ENCODE measurements at regions not wholly inside any gene's neighbourhood (a gene's known extent, or its start where the extent isn't known, plus 50 kb on each side); places are given as distances from the start of the nearest gene placed in this dataset.

DNA sequence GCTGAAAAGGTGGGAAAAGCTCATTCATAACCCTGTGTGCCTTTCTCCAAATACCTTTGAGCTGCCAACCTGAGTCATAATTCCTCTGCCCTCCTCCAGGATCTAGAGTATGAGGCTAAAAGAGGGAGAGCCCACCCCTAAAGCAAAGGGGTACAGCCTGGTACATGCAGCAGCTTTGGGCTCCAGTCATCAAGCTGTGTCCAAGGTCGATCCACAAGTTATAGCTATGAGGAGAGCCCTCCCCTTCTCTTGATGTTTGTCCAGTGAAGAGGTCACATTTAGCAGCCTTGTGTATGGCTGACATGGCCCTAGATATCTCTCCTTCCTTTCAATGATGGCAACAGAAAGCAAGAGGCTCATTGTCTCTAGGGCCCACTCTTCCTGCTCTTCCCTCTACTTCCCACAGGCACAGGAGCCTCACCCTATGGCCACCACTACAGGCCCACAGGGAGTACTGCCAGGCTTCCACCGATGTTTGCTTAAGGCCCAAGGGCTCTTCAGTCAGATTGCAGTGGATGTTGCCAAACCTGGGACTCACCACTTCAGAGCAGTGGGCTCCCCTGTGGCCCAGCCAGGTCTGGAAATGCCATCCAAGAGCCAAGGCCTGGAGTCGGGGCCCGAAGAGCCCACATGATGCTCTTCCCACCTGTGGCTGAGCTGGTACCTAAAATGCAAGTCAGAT, 176.8 kb downstream of the CD83 start:
- no peak for TF ChIP-seq CTCF (IDR thresholded peaks at IDR 0.05)

DNA sequence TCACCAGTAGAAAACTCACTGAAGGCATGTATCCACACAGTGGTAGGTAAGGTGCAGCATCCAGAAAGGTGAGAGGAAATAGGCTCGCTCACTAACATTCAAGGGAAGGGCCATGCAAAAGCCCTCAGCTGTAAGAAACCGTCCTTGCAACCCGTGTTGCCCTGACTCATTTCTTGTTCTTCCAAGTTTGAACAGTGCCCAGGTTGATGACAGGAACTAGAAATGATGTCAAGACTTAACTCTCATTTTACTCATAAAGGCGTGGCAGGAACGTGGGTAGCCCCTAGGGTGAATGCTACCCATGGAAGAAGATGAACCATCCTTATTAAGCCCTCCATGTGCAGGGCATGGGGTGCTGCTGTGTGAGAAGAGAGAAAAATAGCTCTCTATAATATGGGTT, 187.6 kb downstream of the CD83 start:
- TF ChIP-seq CTCF (IDR thresholded peaks at IDR 0.05): no peak

DNA sequence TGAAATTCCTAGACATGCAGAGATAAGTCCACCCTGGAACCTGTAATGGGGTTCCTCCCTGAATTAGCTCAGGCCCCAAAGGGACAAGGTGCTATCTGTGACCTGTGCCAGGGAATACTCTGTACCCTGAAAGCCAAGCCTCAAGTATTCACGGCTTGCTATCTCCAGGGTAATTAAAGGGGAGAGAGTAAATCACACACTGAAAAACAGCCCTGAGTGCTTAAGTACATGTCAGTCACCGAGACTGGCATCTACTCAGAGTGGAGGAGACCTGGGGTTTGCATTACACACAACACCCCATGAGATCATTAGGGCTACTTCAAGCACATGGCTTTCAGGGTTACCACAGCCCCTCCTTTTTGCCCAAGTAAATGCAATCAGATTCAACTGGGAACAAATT, 188.1 kb downstream of the CD83 start:
- TF ChIP-seq CTCF (IDR thresholded peaks at IDR 0.05): no peak

DNA sequence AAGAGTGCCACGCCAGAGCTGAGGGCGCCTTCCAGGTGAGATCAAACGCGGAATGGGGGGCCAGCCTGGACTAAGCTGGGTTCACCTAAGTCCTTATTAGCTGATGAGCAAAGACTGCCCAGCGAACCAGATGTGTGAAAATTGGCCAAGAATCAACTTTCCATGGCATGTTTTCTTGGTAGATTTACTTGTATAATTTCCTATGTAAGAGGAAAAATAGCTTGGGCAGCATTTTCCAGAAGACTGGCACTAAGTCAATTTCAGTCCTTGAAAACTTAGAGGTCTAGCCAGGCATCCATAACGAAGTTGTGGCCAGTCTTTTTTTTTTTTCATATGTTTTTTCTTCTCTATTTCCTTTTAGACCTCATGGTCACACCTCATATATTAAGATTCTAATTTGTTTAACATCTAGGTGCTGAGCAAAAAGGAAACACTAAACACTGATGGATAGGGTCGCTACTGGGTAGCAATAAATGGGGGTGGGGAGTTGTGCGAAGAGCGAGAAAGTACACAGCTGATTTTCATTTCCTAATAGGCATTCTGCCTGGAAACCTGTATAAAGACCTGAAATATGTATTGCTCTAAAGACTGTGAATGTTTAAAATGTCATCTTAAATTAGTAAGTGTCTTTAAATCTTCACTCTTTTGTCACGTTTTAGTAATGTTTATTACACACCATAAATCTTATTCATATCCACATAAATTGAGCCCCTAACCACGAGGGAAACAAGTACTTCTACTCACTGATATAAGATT, 188.8 kb downstream of the CD83 start:
- no peak for TF ChIP-seq CTCF (IDR thresholded peaks at IDR 0.05)

GRCh38 chr6:14309516-14309915, 191.9 kb downstream of the CD83 start:
- no peak for TF ChIP-seq CTCF (IDR thresholded peaks at IDR 0.05)

DNA sequence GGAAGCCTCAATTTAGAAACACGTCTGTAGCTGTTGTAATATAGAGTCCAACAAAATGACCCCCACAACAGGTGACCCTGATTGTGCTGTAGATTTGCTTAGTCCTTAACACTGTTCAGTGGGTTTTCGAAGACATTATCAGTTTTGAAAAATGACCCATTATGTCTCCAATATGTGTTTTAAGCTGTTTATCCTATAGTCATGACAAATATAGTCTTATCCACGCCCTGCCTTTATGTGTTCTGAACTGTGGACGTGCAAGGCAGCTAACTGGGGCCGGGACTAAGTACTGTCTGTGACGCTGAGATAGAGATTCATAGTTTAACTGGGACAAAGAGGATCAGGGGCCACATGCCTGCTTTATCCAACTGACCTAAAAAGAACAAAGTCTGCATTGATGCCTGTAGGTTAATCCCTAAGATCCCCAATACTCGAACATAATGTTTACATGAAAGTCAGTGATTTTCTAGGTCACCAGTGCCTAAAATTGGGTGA, 192.4 kb downstream of the CD83 start:
- TF ChIP-seq CTCF (IDR thresholded peaks at IDR 0.05): no peak

GRCh38 chr6:14310960-14311359, 193.4 kb downstream of the CD83 start:
- TF ChIP-seq CTCF (IDR thresholded peaks at IDR 0.05): no peak
